ENCODE measurements at regions not wholly inside any gene's neighbourhood (a gene's known extent, or its start where the extent isn't known, plus 50 kb on each side); places are given as distances from the start of the nearest gene placed in this dataset.
"Not testable (repeated sequence)": the region's sequence is repeated elsewhere in the genome, so short reads cannot be mapped to it uniquely, and the experiment has no call there.

GRCh38 chr1:55446351-55446750 lies 231.2 kb upstream of the USP24 start:
- peak; percentile 69 for DNase-seq (ENCODE audit: low spot score)

GRCh38 chr1:55445416-55445815 lies 230.3 kb upstream of the USP24 start:
- DNase-seq (ENCODE audit: low spot score): no peak

DNA sequence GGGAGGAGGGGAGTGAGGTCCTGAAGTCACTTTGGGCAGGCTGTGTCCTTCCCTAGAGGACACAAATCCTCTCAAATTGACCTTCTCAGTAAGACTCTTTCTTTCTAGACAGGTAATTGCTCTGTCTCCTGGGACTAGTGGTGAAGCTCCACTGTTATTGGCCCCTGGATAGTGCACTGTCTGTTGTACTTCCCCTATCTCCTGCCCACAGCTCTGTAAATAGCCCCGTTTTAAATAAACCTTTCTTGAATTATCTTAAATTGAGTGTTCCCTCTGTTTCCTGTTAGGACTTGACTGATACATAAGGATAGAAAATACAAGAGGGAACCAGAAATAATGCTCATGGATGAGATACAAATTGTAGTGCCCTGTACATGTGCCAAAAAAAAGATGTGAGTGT lies 229.5 kb upstream of the USP24 start:
- no peak for DNase-seq (ENCODE audit: low spot score)

DNA sequence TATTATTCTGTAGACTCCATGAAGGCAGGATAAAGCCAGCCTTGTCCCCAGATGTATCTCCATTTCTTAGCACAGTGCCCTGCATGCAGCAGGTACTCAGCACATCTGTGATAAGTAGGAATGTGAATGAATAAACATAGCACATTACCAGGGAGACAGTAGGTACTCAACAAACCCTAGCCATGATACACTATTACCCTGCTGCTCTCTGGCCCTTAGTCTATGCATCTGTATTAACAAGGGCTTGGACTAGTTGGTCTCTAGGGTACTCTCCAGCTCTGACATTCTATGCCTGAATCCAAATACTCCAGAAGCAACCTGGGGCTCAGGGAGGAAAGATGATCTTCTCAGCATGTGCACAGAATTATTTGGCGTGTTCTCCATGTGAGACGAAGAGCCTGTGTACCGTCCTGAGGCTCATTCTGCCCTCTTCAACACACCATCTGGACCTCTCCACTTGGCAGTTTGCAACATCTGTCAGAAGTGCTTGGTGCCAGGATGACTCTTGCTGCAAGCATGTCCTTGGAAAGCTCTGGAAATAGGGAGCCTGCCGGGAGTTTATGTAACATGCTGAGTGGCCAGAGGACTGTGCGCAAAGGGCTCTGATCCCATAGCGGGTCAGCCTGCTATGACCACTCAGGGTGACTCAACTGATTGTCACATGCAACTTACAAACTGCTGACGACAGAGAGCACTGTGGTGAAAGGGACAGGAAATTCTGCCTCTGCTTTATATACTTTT lies 228.2 kb upstream of the USP24 start:
- DNase-seq (ENCODE audit: low spot score): peak; percentile 94

DNA sequence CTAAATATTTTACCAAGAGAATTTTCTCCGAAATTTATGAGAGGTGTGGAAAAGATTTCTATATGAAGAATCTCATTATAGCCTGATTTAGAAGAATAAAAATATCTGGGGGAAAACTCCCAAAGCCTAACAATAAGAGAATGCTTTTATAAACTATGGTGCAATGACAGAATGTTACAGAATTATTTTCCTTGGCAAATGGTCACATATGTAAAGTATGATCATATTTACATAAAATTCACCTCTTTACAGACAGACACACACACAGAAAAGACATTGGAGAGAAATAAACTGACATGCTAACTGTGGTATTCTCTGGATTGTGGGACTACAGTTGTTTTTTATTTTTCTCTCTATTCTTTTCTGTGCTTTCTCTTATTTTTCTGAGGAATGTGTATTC lies 226.3 kb upstream of the USP24 start:
- no peak for DNase-seq (ENCODE audit: low spot score)

GRCh38 chr1:55437692-55438091 lies 222.5 kb upstream of the USP24 start:
- no peak for DNase-seq (ENCODE audit: low spot score)

GRCh38 chr1:55430720-55431119 lies 215.6 kb upstream of the USP24 start:
- DNase-seq (ENCODE audit: low spot score): not testable (repeated sequence)

GRCh38 chr1:55430206-55430605 lies 215.0 kb upstream of the USP24 start:
- DNase-seq (ENCODE audit: low spot score): not testable (repeated sequence)

- DNase-seq (ENCODE audit: low spot score): peak; percentile 92
Observed at GRCh38 chr1:55428944-55429931, 214.1 kb upstream of the USP24 start.

GRCh38 chr1:55428231-55428630 lies 213.1 kb upstream of the USP24 start:
- no peak for DNase-seq (ENCODE audit: low spot score)

GRCh38 chr1:55427606-55428005 lies 212.4 kb upstream of the USP24 start:
- DNase-seq (ENCODE audit: low spot score): no peak

- DNase-seq (ENCODE audit: low spot score): no peak
Observed at GRCh38 chr1:55426619-55427018, 211.5 kb upstream of the USP24 start.

GRCh38 chr1:55426156-55426555 lies 211.0 kb upstream of the USP24 start:
- DNase-seq (ENCODE audit: low spot score): no peak

DNA sequence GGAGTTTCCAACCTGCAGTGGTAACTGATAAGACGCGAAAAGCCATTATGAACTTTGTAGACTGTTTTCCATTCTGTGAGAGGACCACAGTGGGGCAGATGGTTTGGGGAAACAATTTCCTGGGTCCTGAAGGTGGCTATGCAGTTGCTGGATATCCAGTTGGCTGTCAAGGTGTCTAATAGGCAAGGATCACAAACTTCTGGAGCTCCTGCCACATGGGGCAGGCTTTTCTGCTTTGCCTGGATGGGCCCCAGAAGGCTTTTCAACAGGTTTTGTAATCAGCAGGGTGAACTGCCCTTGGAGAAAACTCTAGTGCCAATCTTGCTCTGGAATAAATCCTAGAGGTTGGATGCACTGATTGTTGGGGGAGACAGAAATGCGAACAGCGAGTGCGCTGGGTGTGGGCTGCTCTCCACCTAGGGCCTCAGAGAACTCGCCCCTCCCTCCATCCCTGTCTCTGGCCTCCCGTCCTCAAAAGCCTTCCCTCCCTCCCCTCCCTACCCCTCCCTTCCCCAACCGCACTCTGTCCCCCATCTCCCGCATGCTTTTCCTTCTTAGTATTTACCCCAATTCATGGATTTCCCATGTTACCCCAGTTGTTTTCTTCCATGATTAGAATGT lies 210.3 kb upstream of the USP24 start:
- no peak for DNase-seq (ENCODE audit: low spot score)

GRCh38 chr1:55423376-55423775 lies 208.2 kb upstream of the USP24 start:
- DNase-seq (ENCODE audit: low spot score): no peak

DNA sequence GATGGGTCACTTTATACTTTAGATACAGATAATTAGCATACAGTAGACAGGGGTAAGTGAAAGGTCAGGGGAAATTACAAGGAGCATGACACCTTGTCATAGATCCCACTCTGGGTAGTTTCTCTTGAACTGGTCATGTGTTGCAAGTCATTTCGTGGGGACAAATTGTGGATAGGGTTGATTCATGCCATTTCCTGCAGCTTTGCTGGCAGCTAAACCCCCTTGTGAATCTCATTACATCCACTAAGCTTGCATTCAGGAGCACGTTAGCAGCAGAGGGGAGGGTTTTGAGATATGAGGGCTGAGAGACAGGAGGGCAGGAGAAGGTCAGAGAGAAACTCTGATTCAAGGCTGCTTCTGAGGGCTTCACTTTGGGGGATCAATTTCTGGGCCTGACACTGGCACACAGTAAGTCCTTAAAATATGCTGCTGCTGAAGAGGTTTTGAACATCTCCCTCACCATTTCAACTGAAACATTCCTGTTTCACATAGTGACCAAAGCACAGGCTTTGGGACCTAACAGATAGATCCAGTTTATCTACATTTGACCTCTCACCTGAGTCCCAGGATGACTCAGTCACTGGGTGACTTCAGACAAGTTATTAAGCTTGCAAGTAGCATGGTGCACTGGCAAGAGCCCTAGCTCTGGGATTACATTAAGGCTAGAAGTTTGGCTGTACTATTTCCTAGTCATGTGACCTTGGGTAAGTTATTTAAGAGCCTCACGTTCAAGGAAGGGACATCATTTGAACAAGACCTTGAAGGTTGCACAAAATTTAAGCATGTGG lies 206.0 kb upstream of the USP24 start:
- peak; percentile 19 for DNase-seq (ENCODE audit: low spot score)

DNA sequence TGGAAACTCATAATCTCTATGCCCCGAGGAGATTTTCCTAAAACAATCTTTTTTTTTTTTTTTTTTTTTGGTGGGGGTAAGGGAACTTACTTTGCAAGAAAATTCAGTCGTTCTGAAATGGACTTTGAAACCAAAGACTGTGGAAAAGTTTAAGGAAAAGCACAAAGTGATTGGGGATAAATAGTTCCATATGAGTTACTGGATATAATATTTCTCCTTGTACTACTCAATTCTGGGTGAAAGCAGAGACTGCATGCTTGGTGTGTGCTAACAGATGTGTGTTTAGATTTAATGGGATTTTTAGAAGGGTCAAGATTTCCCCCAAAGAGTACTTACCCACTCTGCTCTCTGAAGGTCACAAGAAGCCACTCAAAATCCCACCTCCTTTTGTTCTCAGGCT lies 204.9 kb upstream of the USP24 start:
- no peak for DNase-seq (ENCODE audit: low spot score)

DNA sequence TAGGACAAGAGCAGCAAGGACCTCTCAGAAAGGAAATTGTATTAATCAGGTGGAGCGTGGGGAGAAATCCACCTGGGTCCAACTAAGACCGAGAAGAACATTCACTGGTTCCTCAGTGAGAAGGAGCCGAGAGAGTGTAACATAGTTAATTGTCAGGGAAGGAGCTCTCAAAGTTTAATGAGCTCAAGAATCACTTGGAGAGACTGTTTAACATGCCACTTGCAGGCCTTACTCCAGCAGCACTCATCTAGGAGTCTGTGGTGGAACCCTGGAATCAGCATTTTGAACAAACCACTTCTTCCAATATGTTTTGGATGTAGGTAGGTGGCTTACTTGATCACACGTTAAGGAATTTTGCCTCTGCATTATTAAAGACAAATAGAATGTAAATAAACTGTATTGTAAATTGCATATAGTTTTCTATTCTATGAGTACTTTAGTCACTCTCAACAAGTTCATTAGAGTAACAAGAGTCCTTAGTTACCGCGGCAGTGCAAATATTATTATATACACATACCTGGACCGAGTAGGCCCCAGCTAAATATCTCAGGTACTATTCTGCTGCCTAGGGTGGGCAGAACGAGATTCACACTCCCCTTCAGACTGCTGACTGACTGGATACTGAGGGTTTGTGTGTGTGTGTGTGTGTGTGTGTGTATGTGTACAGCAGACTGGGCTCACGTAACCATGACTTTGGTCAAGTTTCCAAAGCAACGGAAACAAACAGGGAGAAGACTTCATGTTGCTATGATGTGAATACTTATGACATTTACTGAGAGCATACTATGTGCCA lies 203.2 kb upstream of the USP24 start:
- no peak for DNase-seq (ENCODE audit: low spot score)

DNA sequence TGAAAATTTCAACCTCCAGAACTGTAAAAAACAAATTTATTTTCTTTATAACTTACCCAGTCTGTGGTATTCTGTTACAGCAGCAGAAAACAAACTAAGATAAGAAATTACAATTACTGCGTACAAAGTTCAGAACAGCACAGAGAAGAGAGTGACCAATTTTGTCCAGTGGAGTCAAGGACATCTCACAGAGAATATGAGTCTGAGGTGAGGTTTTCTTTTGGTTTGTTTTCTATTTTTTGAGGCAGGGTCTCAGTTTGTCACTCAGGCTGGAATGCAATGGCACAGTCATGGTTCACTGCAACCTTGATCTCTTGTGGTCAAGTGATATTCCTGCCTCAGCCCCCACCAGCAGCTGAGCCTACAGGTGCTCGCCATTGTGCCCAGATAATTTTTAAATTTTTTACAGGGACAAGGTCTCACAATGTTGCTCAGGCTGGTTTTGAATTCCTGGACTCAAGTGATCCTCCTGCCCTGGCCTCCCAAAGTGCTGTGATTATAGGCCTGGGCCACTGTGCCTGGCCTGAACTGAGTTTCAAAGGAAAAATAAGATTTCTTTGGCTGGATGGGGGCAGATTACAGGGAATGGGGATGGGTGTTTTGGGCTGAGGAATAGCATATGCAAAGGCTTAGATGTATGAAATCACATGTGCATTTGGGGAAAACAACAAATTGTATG lies 201.1 kb upstream of the USP24 start:
- DNase-seq (ENCODE audit: low spot score): no peak

DNA sequence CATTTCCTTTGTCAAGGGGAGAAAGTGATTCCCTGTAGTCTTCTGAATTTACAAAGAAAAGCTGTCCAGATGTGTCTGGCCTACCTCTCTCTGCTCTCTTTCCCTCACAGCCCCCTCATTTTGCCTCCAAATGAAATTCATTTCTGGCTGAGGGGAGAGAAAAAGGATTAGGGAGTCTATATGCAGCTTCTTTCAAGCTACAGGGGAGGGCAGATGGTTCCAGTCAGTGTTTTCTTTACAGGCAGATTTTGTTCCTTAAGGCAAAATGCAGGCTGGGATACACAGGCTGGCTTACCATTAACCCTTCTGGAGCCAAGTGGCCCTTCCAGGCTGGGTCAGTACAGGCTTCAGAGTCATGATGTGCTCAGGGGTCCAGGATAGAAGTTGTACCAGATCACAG lies 198.1 kb upstream of the USP24 start:
- DNase-seq (ENCODE audit: low spot score): no peak
